Stomach (tissue), 4 donors: ENCODE measurements at regions not wholly inside any gene's neighbourhood (a gene's known extent, or its start where the extent isn't known, plus 50 kb on each side); places are given as distances from the start of the nearest gene placed in this dataset.

ENCODE experiments used
- CTCF ChIP-seq, 7 experiments: fragments of 450-650 bp in 4 of 7; fragments of 200-600 bp in 3 of 7; sonication (generic) in 3 of 7; IDR thresholded peaks; one replicate each; pipeline ENCODE4 v1.5.1; 2016 to 2019; ENCODE audit warnings: antibody characterized with exemption in 7 of 7, control low read depth in 2 of 7, mild to moderate bottlenecking in 1 of 7
- EP300 ChIP-seq: sonication (generic); formaldehyde crosslinking; IDR thresholded peaks from one replicate; pipeline ENCODE4 v1.6.1; 2017; ENCODE audit warnings: antibody characterized with exemption
- POLR2A ChIP-seq, 4 donors: fragments of 450-650 bp; IDR thresholded peaks; one replicate each; pipeline ENCODE4 v1.6.1; 2016; ENCODE audit warnings: antibody characterized with exemption in 4 of 4, control low read depth in 2 of 4, mild to moderate bottlenecking in 1 of 4, moderate library complexity in 1 of 4
- POLR2AphosphoS5 ChIP-seq, 3 donors: sonication (generic); formaldehyde crosslinking; IDR thresholded peaks; one replicate each; pipeline ENCODE4 v1.6.1; 2016; ENCODE audit warnings: antibody characterized with exemption in 3 of 3

GRCh38 chr16:73616166-73616753 is 568.3 kb upstream of the ZFHX3 start:
- no peak for TF ChIP-seq EP300
- TF ChIP-seq CTCF (IDR thresholded peaks at IDR 0.05) = no peak
- no peak for TF ChIP-seq POLR2A (IDR thresholded peaks at IDR 0.05)
- TF ChIP-seq POLR2AphosphoS5 (IDR thresholded peaks at IDR 0.05) = no peak
